ENCODE measurements at regions not wholly inside any gene's neighbourhood (a gene's known extent, or its start where the extent isn't known, plus 50 kb on each side); places are given as distances from the start of the nearest gene placed in this dataset.

DNA sequence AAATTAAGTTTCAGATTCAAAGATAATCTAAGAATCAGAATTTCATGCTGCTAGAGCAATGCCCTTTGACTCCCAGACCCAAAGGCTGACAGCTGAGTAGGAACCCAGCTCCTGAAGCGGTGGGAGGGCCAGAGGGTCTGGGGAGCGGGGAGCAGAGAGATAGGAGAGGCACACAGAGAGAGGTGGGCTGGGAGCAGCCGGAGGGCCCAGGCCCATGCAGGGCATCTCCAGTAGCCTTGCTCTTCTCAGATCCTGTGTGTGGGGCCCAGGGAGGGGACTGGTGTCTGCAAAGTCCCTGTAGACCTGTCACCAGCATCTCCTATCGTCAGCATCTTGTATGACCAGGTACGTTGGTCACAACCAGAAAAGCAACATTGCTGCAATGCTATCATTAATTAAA lies 75.3 kb upstream of the OLFM1 start:
- Histone ChIP-seq H3K27me3 (ENCODE audit: control insufficient read depth, insufficient read depth, low read length) (no peaks in the 10 kb centered on the region; the same call in none of the 2 replicates), H3K36me3 (ENCODE audit: control insufficient read depth, insufficient read depth, low read length) (no peaks in the 10 kb centered on the region), H3K4me3 (ENCODE audit: low read depth, low read length) (no peak overlapping the region)
- TF ChIP-seq, protein P1, sequence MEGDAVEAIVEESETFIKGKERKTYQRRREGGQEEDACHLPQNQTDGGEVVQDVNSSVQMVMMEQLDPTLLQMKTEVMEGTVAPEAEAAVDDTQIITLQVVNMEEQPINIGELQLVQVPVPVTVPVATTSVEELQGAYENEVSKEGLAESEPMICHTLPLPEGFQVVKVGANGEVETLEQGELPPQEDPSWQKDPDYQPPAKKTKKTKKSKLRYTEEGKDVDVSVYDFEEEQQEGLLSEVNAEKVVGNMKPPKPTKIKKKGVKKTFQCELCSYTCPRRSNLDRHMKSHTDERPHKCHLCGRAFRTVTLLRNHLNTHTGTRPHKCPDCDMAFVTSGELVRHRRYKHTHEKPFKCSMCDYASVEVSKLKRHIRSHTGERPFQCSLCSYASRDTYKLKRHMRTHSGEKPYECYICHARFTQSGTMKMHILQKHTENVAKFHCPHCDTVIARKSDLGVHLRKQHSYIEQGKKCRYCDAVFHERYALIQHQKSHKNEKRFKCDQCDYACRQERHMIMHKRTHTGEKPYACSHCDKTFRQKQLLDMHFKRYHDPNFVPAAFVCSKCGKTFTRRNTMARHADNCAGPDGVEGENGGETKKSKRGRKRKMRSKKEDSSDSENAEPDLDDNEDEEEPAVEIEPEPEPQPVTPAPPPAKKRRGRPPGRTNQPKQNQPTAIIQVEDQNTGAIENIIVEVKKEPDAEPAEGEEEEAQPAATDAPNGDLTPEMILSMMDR (IDR thresholded peaks at IDR 0.05; ENCODE audit: insufficient read depth, low read depth, low read length): no peak
- ChIA-PET POLR2A (no interaction called here), CTCF (no interaction called here)
- DNase-seq (ENCODE audit: low read depth): no peak

DNA sequence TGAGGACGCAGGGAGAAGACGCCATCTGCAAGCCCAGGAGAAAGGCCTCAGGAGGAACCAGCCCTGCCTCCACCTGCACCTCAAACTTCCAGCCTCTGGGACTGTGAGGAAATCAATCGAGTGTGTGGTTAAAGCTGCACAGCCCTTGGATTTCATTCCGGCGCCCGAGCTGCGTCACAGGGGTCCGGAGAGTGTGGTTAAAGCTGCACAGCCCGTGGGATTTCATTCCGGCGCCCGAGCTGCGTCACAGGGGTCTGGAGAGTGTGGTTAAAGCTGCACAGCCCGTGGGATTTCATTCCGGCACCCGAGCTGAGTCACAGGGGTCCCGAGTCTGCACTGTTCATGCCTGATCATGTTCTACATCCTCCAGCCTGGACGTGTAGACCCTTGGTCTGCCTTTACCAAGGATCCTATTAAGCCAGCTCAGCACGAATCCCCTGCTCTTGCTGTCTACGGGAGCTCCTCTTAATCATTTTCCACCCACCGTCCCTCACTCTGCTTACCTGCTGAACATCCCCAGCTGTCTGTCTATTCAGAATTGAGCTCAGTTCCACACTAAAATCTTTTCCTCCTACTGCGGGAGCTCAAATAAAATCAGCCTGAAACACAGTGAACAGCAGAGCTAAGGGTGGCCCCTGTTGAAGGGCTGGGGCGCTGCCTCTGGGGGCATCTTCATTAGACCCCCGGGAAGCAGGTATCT lies 73.0 kb upstream of the OLFM1 start:
- TF ChIP-seq, protein P1 (IDR thresholded peaks at IDR 0.05; ENCODE audit: insufficient read depth, low read depth, low read length): no peak
- H3K36me3 ChIP-seq (ENCODE audit: control insufficient read depth, insufficient read depth, low read length): no peaks in the 10 kb centered on the region
- no peaks in the 10 kb centered on the region; the same call in none of the 2 replicates for H3K27me3 ChIP-seq (ENCODE audit: control insufficient read depth, insufficient read depth, low read length)
- ChIA-PET CTCF (no interaction called here), POLR2A (no interaction called here)
- no peak overlapping the region for H3K4me3 ChIP-seq (ENCODE audit: low read depth, low read length)
- DNase-seq (ENCODE audit: low read depth): no peak

DNA sequence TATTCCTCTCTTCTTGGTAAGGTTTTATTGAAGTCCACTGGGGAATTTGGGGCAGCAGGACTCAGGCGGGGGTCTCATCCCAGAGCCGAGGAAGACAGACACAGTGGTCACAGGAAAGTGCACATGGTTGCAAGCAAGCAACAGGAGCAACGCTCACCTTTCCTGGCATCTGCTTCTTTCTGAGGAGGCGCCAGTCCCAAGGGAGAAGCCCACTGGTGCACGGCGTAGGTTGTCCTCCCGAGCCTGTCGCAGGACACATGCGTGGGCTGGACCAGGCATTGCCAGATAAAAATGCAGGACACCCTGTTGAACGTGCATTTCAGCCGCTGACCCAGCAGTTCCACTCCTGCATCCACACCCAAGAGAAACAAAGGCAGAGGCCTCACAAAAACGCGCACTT lies 72.4 kb upstream of the OLFM1 start:
- ChIA-PET CTCF (no interaction called here), POLR2A (no interaction called here)
- no peaks in the 10 kb centered on the region for H3K36me3 ChIP-seq (ENCODE audit: control insufficient read depth, insufficient read depth, low read length)
- no peak overlapping the region for H3K4me3 ChIP-seq (ENCODE audit: low read depth, low read length)
- DNase-seq (ENCODE audit: low read depth): no peak
- no peaks in the 10 kb centered on the region; the same call in none of the 2 replicates for H3K27me3 ChIP-seq (ENCODE audit: control insufficient read depth, insufficient read depth, low read length)
- TF ChIP-seq, protein P1 (IDR thresholded peaks at IDR 0.05; ENCODE audit: insufficient read depth, low read depth, low read length): no peak

DNA sequence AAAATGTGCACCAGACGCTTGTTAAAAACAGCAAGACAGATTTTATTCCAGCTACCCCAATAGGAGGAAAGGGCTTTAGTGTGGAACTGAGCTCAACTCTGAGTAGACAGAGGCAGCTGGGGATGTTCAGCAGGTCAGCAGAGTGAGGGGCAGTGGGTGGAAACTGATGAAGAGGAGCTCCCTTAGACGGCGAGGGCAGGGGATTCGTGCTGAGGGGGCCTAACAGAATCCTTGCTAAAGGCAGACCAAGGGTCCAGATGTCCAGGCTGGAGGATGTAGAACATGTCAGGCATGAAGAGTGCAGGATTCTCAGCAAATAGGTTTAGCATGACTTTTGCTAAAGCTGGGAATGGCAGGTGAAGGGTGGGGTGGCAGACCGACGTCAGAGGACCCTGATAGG lies 71.9 kb upstream of the OLFM1 start:
- no peak overlapping the region for H3K4me3 ChIP-seq (ENCODE audit: low read depth, low read length)
- POLR2A ChIA-PET: no interaction called here
- no peaks in the 10 kb centered on the region; the same call in none of the 2 replicates for H3K27me3 ChIP-seq (ENCODE audit: control insufficient read depth, insufficient read depth, low read length)
- H3K36me3 ChIP-seq (ENCODE audit: control insufficient read depth, insufficient read depth, low read length): no peaks in the 10 kb centered on the region
- no peak for DNase-seq (ENCODE audit: low read depth)
- CTCF ChIA-PET: no interaction called here
- TF ChIP-seq, protein P1 (IDR thresholded peaks at IDR 0.05; ENCODE audit: insufficient read depth, low read depth, low read length): no peak

DNA sequence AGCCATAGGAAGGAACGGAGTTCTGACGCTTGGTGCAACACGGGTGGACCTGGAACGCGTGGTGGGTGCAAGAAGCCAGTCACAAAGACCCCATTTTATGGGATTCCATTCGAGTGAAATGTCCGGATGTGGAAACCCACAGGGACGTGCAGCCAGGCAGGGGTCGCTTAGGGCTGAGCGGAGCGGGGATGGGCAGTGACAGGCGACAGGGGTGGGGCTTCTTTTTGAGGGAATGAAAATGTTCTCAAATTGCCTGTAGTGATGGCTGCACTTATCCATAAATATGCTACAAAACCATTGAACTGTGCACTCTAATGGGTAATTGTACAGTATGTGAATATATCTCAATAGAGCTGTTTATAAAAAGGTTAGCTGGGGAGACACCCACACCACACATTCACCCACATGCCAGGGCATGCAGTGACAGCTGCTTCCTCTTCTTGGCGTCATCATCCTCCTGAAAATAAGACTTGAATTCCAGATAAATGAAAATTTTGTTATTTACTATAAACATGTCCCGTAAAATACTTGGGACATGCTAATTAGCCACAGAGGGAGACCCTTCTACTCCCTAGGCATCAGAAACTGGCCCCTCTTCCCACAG lies 71.3 kb upstream of the OLFM1 start:
- TF ChIP-seq, protein P1 (IDR thresholded peaks at IDR 0.05; ENCODE audit: insufficient read depth, low read depth, low read length): no peak
- Histone ChIP-seq H3K27me3 (ENCODE audit: control insufficient read depth, insufficient read depth, low read length) (no peaks in the 10 kb centered on the region; the same call in none of the 2 replicates), H3K4me3 (ENCODE audit: low read depth, low read length) (no peak overlapping the region), H3K36me3 (ENCODE audit: control insufficient read depth, insufficient read depth, low read length) (no peaks in the 10 kb centered on the region)
- CTCF ChIA-PET: no interaction called here
- DNase-seq (ENCODE audit: low read depth): no peak
- POLR2A ChIA-PET: no interaction called here
